Caco-2 (cell line): ENCODE measurements at regions not wholly inside any gene's neighbourhood (a gene's known extent, or its start where the extent isn't known, plus 50 kb on each side); places are given as distances from the start of the nearest gene placed in this dataset.
"Not testable (repeated sequence)": the region's sequence is repeated elsewhere in the genome, so short reads cannot be mapped to it uniquely, and the experiment has no call there.

Experiments used
- BruUV-seq: library from RNA; stranded (reverse); fragments of 400-500 nt; replicated peaks from 2 replicates; lab custom pipeline; 2021; lab: Mats Ljungman, UMichigan
- CTCF ChIA-PET: fragments of 300-600 bp; sonication (Branson Sonifier 250); formaldehyde crosslinking; loops from one replicate; lab custom pipeline; 2022; ENCODE audit warnings: antibody characterized with exemption; lab: Charles Lee
- POLR2A ChIA-PET: fragments of 300-600 bp; sonication (Branson Sonifier 250); formaldehyde crosslinking; loops from one replicate; lab custom pipeline; 2022; ENCODE audit warnings: antibody characterized with exemption; lab: Charles Lee
- DNase-seq, 2 experiments: peaks; one replicate each; pipeline versions ENCODE4 v3.0.0 to v3.0.0-alpha.2; 2020 to 2022
- H3K27me3 ChIP-seq: replicated peaks from 2 replicates; pipeline ENCODE4 v1.6.0; 2011; ENCODE audit warnings: low read length; ENCODE audit not compliant: control insufficient read depth, insufficient read depth
- H3K36me3 ChIP-seq: 2 replicates; pipeline ENCODE4 v1.5.1; 2011; ENCODE audit warnings: low read length; ENCODE audit not compliant: control insufficient read depth, insufficient read depth
- H3K4me1 ChIP-seq: fragments of 250-450 bp; sonication (Bioruptor Pico); 2 replicates; pipeline ENCODE4 v1.5.1; 2020; ENCODE audit warnings: mild to moderate bottlenecking
- H3K4me3 ChIP-seq: 2 replicates; pipeline ENCODE4 v1.5.1; 2011; ENCODE audit warnings: low read depth, mild to moderate bottlenecking, control low read depth, low read length
- H3K9me3 ChIP-seq: fragments of 250-450 bp; sonication (Bioruptor Pico); 2 replicates; pipeline ENCODE4 v1.5.1; 2020; ENCODE audit warnings: mild to moderate bottlenecking, moderate library complexity
- H3K27ac Mint-ChIP-seq: one replicate; pipeline ENCODE4 v1.8.0; 2022; ENCODE audit warnings: mixed read lengths; ENCODE audit not compliant: unreplicated experiment
- H3K27me3 Mint-ChIP-seq: one replicate; pipeline ENCODE4 v1.8.0; 2022; ENCODE audit warnings: mixed read lengths; ENCODE audit not compliant: insufficient read depth, unreplicated experiment
- H3K36me3 Mint-ChIP-seq: one replicate; pipeline ENCODE4 v1.8.0; 2022; ENCODE audit warnings: mild to moderate bottlenecking, mixed read lengths; ENCODE audit not compliant: insufficient read depth, unreplicated experiment
- H3K4me1 Mint-ChIP-seq: one replicate; pipeline ENCODE4 v1.8.0; 2022; ENCODE audit warnings: low read depth, mixed read lengths; ENCODE audit not compliant: unreplicated experiment
- H3K4me3 Mint-ChIP-seq: one replicate; pipeline ENCODE4 v1.8.0; 2022; ENCODE audit warnings: mild to moderate bottlenecking, moderate library complexity, mixed read lengths; ENCODE audit not compliant: unreplicated experiment
- H3K9me3 Mint-ChIP-seq: one replicate; pipeline ENCODE4 v1.8.0; 2022; ENCODE audit warnings: mixed read lengths; ENCODE audit not compliant: unreplicated experiment
- CTCF ChIP-seq, 2 experiments: fragments of 200-600 bp in 1 of 2; IDR thresholded peaks; 1 replicate in 1 of 2; 2 replicates in 1 of 2; pipeline versions ENCODE4 v1.5.1 to v1.8.0; 2011 to 2022; ENCODE audit warnings: antibody characterized with exemption in 1 of 2, control low read depth in 1 of 2, inconsistent platforms in 1 of 2, low read depth in 1 of 2, low read length in 1 of 2, mild to moderate bottlenecking in 1 of 2, moderate library complexity in 1 of 2; ENCODE audit not compliant: insufficient read depth in 1 of 2, severe bottlenecking in 1 of 2, unreplicated experiment in 1 of 2
- intact Hi-C: fragments of 100-400 bp; cut with micrococcal nuclease; formaldehyde crosslinking; loops from one replicate; pipeline ENCODE4 v1.10.0; 2022; ENCODE audit not compliant: unreplicated experiment

GRCh38 chrX:94676285-94676684, 1002.3 kb downstream of the FAM133A start:
- ChIA-PET POLR2A (no interaction called here), CTCF (no interaction called here)
- H3K9me3 ChIP-seq = no peaks in the 10 kb centered on the region
- no peaks in the 10 kb centered on the region for H3K36me3 Mint-ChIP-seq
- no peaks in the 10 kb centered on the region for H3K4me1 ChIP-seq
- no peaks in the 10 kb centered on the region for H3K4me1 Mint-ChIP-seq
- H3K27me3 ChIP-seq = no peaks in the 10 kb centered on the region
- no peaks in the 10 kb centered on the region for H3K27me3 Mint-ChIP-seq
- no peaks in the 10 kb centered on the region for H3K36me3 ChIP-seq
- no peak for DNase-seq
- H3K9me3 Mint-ChIP-seq = no peaks in the 10 kb centered on the region
- no TSS peak for BruUV-seq
- no peak overlapping the region for H3K4me3 Mint-ChIP-seq
- no peak overlapping the region for H3K27ac Mint-ChIP-seq
- TF ChIP-seq CTCF (IDR thresholded peaks at IDR 0.05; ENCODE audit: insufficient read depth in 1 of 2, low read depth in 1 of 2, low read length in 1 of 2, severe bottlenecking in 1 of 2, unreplicated experiment in 1 of 2) = peak in 1 of 2 experiments; percentile 14
- intact Hi-C loops = no loop called here
- H3K4me3 ChIP-seq = no peak overlapping the region

GRCh38 chrX:94686071-94686470, 1012.1 kb downstream of the FAM133A start:
- H3K4me1 Mint-ChIP-seq = no peaks in the 10 kb centered on the region
- H3K4me3 Mint-ChIP-seq = no peak overlapping the region
- no peaks in the 10 kb centered on the region for H3K9me3 ChIP-seq
- CTCF ChIA-PET = no interaction called here
- no peak overlapping the region for H3K4me3 ChIP-seq
- intact Hi-C loops = no loop called here
- H3K27me3 Mint-ChIP-seq = no peaks in the 10 kb centered on the region
- BruUV-seq = no TSS peak
- H3K27ac Mint-ChIP-seq = no peak overlapping the region
- DNase-seq = no peak
- peaks cover under 1% of the 10 kb centered on the region for H3K9me3 Mint-ChIP-seq
- H3K36me3 ChIP-seq = no peaks in the 10 kb centered on the region
- H3K27me3 ChIP-seq = no peaks in the 10 kb centered on the region
- no peaks in the 10 kb centered on the region for H3K36me3 Mint-ChIP-seq
- TF ChIP-seq CTCF (IDR thresholded peaks at IDR 0.05; ENCODE audit: insufficient read depth in 1 of 2, low read depth in 1 of 2, low read length in 1 of 2, severe bottlenecking in 1 of 2, unreplicated experiment in 1 of 2) = no peak
- no peaks in the 10 kb centered on the region for H3K4me1 ChIP-seq
- POLR2A ChIA-PET = no interaction called here

DNA sequence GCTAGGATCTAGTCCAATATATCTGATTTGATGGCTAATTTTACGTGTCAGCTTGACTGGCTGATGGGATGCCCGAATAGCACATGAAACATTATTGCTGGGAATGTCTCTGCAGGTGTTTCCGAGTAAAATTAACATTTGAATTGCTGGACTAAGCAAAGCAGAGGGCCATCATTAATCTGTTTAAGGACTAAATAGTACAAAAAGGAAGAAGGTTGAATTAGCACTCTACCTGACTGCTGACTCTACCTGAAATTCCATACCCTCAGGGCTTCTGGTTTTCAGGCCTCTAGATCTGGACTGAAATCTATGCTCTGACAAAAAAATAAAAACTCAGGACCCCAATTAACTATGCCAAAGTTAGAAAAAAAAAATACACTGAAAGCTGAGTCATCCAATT, 1021.9 kb downstream of the FAM133A start:
- Mint-ChIP-seq H3K27me3 (no peaks in the 10 kb centered on the region), H3K36me3 (no peaks in the 10 kb centered on the region), H3K4me1 (peaks cover 10% of the 10 kb centered on the region), H3K4me3 (no peak overlapping the region), H3K9me3 (peaks cover 6% of the 10 kb centered on the region), H3K27ac (no peak overlapping the region)
- BruUV-seq = no TSS peak
- no peaks in the 10 kb centered on the region; the same call in 1 of the 2 replicates for H3K4me1 ChIP-seq
- no peaks in the 10 kb centered on the region for H3K9me3 ChIP-seq
- no peak for DNase-seq
- no peak for TF ChIP-seq CTCF (IDR thresholded peaks at IDR 0.05; ENCODE audit: insufficient read depth in 1 of 2, low read depth in 1 of 2, low read length in 1 of 2, severe bottlenecking in 1 of 2, unreplicated experiment in 1 of 2)
- H3K36me3 ChIP-seq = no peaks in the 10 kb centered on the region
- CTCF ChIA-PET = no interaction called here
- intact Hi-C loops = no loop called here
- POLR2A ChIA-PET = no interaction called here
- no peaks in the 10 kb centered on the region for H3K27me3 ChIP-seq
- no peak overlapping the region for H3K4me3 ChIP-seq

DNA sequence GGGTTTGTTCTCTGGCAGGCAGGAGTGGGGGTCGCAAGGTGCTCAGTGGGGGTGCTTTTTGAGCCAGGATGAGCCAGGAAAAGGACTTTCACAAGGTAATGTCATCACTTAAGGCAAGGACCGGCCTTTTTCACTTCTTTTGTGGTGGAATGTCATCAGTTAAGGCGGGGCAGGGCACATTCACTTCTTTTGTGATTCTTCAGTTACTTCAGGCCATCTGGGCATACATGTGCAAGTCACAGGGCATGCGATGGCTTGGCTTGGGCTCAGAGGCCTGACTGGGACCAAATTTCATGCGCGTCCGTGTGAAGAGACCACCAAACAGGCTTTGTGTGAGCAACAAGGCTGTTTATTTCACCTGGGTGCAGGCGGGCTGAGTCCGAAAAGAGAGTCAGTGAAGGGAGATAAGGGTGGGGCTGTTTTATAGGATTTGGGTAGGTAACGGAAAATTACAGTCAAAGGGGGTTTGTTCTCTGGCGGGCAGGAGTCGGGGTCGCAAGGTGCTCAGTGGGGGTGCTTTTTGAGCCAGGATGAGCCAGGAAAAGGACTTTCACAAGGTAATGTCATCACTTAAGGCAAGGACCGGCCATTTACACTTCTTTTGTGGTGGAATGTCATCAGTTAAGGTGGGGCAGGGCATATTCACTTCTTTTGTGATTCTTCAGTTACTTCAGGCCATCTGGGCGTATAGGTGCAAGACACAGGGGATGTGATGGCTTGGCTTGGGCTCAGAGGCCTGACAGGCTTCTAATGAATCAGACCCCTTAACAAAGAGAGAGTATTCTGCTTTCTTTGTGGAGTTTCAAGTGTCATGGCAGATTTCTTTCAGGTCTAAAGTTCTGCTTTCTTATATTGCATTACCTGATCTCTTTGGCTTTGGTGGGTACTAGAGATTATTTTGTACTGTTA, 1030.6 kb downstream of the FAM133A start:
- BruUV-seq, H3K4me3 ChIP-seq, H3K4me1 Mint-ChIP-seq, CTCF ChIA-PET, POLR2A ChIA-PET, H3K27me3 Mint-ChIP-seq, DNase-seq, H3K4me3 Mint-ChIP-seq, H3K9me3 ChIP-seq, H3K9me3 Mint-ChIP-seq, H3K36me3 Mint-ChIP-seq, H3K36me3 ChIP-seq, intact Hi-C loops, H3K27ac Mint-ChIP-seq, H3K27me3 ChIP-seq, H3K4me1 ChIP-seq: not testable (repeated sequence)
